Bronchial epithelial cell (primary cell): ENCODE measurements at regions not wholly inside any gene's neighbourhood (a gene's known extent, or its start where the extent isn't known, plus 50 kb on each side); places are given as distances from the start of the nearest gene placed in this dataset.
A peak's percentile ranks its signal among the peaks of the same experiment; 100 is the strongest.

Source experiments
- DNase-seq: peaks from one replicate; pipeline ENCODE4 v3.0.0-alpha.2; 2010; ENCODE audit warnings: low read depth
- FAIRE-seq: peaks from 2 replicates; lab custom pipeline; 2011; peaks lifted over from hg19 to GRCh38; lab: Jason Lieb, UNC
- H3K27me3 ChIP-seq: 2 replicates; pipeline ENCODE4 v1.5.1; 2011; ENCODE audit warnings: low read length; ENCODE audit not compliant: control insufficient read depth, insufficient read depth
- H3K36me3 ChIP-seq: 2 replicates; pipeline ENCODE4 v1.5.1; 2011; ENCODE audit warnings: low read length; ENCODE audit not compliant: control insufficient read depth, insufficient read depth
- H3K4me3 ChIP-seq: 2 replicates; pipeline ENCODE4 v1.5.1; 2011; ENCODE audit warnings: mild to moderate bottlenecking, low read depth, low read length, control low read depth
- CTCF ChIP-seq: IDR thresholded peaks from 2 replicates; pipeline ENCODE4 v1.5.1; 2011; ENCODE audit warnings: mild to moderate bottlenecking, moderate library complexity, low read length, control low read depth, inconsistent platforms; ENCODE audit not compliant: insufficient read depth, severe bottlenecking

GRCh38 chr3:157776861-157777260, 273.6 kb upstream of the VEPH1 start:
- TF ChIP-seq CTCF, result no peak
- Histone ChIP-seq H3K36me3 (no peaks in the 10 kb centered on the region), H3K4me3 (no peak overlapping the region), H3K27me3 (no peaks in the 10 kb centered on the region)
- no peak for FAIRE-seq
- DNase-seq, result no peak

GRCh38 chr3:157775446-157775845, 272.2 kb upstream of the VEPH1 start:
- FAIRE-seq (no peak), DNase-seq (no peak)
- no peak overlapping the region for H3K4me3 ChIP-seq
- no peaks in the 10 kb centered on the region for H3K36me3 ChIP-seq
- no peak for TF ChIP-seq CTCF
- no peaks in the 10 kb centered on the region for H3K27me3 ChIP-seq

- Histone ChIP-seq H3K4me3 (no peak overlapping the region), H3K27me3 (no peaks in the 10 kb centered on the region), H3K36me3 (no peaks in the 10 kb centered on the region)
- no peak for FAIRE-seq
- TF ChIP-seq CTCF, result no peak
- no peak for DNase-seq
Measured at GRCh38 chr3:157769378-157769777, 266.2 kb upstream of the VEPH1 start.

- peak; percentile 5 for DNase-seq
- Histone ChIP-seq H3K4me3 (no peak overlapping the region), H3K27me3 (no peaks in the 10 kb centered on the region), H3K36me3 (no peaks in the 10 kb centered on the region)
- no peak for FAIRE-seq
- TF ChIP-seq CTCF, result no peak
Measured at GRCh38 chr3:157767607-157768006, 264.4 kb upstream of the VEPH1 start.

GRCh38 chr3:157763644-157764043, 260.4 kb upstream of the VEPH1 start:
- FAIRE-seq, result no peak
- DNase-seq, result no peak
- no peak for TF ChIP-seq CTCF
- Histone ChIP-seq H3K36me3 (no peaks in the 10 kb centered on the region), H3K27me3 (no peaks in the 10 kb centered on the region), H3K4me3 (no peak overlapping the region)

GRCh38 chr3:157759311-157759710, 256.1 kb upstream of the VEPH1 start:
- DNase-seq (no peak), FAIRE-seq (no peak)
- Histone ChIP-seq H3K36me3 (no peaks in the 10 kb centered on the region), H3K27me3 (no peaks in the 10 kb centered on the region), H3K4me3 (no peak overlapping the region)
- no peak for TF ChIP-seq CTCF
